ENCODE measurements at regions not wholly inside any gene's neighbourhood (a gene's known extent, or its start where the extent isn't known, plus 50 kb on each side); places are given as distances from the start of the nearest gene placed in this dataset.

DNA sequence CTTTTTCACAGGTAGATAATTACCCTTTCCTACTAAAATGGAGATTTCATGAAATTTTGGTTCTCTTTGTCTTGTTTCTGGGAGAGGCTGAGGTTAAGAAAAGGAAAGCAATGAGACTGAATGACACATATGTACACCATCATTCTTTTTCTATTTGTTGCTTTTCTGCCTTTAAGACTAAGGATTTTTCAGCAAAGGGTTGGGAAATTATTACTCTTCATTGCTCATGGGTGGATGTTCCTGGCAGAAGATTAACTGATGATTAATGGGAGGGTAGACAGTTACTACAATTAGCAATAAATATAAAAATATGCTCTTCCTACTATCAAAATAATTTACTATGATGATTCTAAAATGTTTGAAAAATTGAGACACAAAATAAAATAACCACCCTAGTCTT, 316.5 kb upstream of the USP24 start (continued):
- TF ChIP-seq HDGF (IDR thresholded peaks at IDR 0.05) (no peak), RB1 (IDR thresholded peaks at IDR 0.05; ENCODE audit: borderline replicate concordance) (no peak), NFIC (IDR thresholded peaks at IDR 0.05; ENCODE audit: low read depth, low read length) (no peak), RELA (IDR thresholded peaks at IDR 0.05; ENCODE audit: borderline replicate concordance, partially characterized antibody) (no peak), SUZ12 (IDR thresholded peaks at IDR 0.05; ENCODE audit: unreplicated experiment) (no peak)
- TF ChIP-seq, protein P1, sequence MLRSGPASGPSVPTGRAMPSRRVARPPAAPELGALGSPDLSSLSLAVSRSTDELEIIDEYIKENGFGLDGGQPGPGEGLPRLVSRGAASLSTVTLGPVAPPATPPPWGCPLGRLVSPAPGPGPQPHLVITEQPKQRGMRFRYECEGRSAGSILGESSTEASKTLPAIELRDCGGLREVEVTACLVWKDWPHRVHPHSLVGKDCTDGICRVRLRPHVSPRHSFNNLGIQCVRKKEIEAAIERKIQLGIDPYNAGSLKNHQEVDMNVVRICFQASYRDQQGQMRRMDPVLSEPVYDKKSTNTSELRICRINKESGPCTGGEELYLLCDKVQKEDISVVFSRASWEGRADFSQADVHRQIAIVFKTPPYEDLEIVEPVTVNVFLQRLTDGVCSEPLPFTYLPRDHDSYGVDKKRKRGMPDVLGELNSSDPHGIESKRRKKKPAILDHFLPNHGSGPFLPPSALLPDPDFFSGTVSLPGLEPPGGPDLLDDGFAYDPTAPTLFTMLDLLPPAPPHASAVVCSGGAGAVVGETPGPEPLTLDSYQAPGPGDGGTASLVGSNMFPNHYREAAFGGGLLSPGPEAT (IDR thresholded peaks at IDR 0.05; ENCODE audit: low read depth) = no peak

GRCh38 chr1:55530749-55531478, 315.8 kb upstream of the USP24 start:
- no peak overlapping the region for H3K4me2 ChIP-seq (ENCODE audit: control insufficient read depth, insufficient read depth)
- no peak overlapping the region for H2AFZ ChIP-seq (ENCODE audit: control insufficient read depth, low read depth, low read length)
- FAIRE-seq (no peak), ATAC-seq (no peak), DNase-seq (ENCODE audit: low read depth, low spot score) (no peak)
- H3K36me3 ChIP-seq (ENCODE audit: control insufficient read depth in 2 of 2, insufficient read depth in 2 of 2, low read length in 1 of 2) = no peaks in the 10 kb centered on the region
- no peaks in the 10 kb centered on the region for H3K79me2 ChIP-seq (ENCODE audit: control insufficient read depth, insufficient read depth, low read length)
- intact Hi-C loops (cut with micrococcal nuclease; ENCODE audit: unreplicated experiment) (no loop called here), in situ Hi-C loops (cut with MboI) (no loop called here)
- no peak overlapping the region for H3K4me3 ChIP-seq
- H3K9me3 ChIP-seq (replicated peaks; ENCODE audit: control insufficient read depth, insufficient read depth, low read length) = no peaks in the 10 kb centered on the region
- H4K20me1 ChIP-seq (ENCODE audit: control insufficient read depth, insufficient read depth) = no peaks in the 10 kb centered on the region
- H3K9ac ChIP-seq (ENCODE audit: control insufficient read depth, insufficient read depth, low read length) = no peak overlapping the region
- WGBS (ENCODE audit: insufficient coverage, insufficient replicate concordance, low lambda C conversion rate, missing lambda C conversion rate) = 3% methylated on average over 3 of the region's 3 CpGs
- H3K27me3 ChIP-seq (replicated peaks in 1 of 2; ENCODE audit: control insufficient read depth in 2 of 2, insufficient read depth in 2 of 2, low read length in 1 of 2) = no peaks in the 10 kb centered on the region
- BruUV-seq (replicated peaks) = no TSS peak
- ChIA-PET SMC1A (ENCODE audit: uncharacterized antibody, unreplicated experiment) (no interaction called here), POLR2A (no interaction called here), RAD21 (ENCODE audit: unreplicated experiment) (no interaction called here), CTCF (interaction anchor here (1.2 to 1.5 kb wide), 2 partner anchors 10 to 52 kb away, joined by 3 to 4 read pairs; no protein-coding TSS in a partner anchor)
- no peaks in the 10 kb centered on the region for H3K4me1 ChIP-seq (ENCODE audit: control insufficient read depth, insufficient read depth, low read length)
- H3K27ac ChIP-seq (ENCODE audit: control insufficient read depth, insufficient read depth) = no peak overlapping the region
- TF ChIP-seq CREB1 (IDR thresholded peaks at IDR 0.05; ENCODE audit: low read depth) (no peak), HDGF (IDR thresholded peaks at IDR 0.05) (no peak), E2F8 (IDR thresholded peaks at IDR 0.05; ENCODE audit: low read depth, partially characterized antibody) (no peak), USF2 (IDR thresholded peaks at IDR 0.05; ENCODE audit: borderline replicate concordance, low read depth, low read length) (no peak), SUZ12 (IDR thresholded peaks at IDR 0.05; ENCODE audit: unreplicated experiment) (no peak), ZBED1 (IDR thresholded peaks at IDR 0.05; ENCODE audit: borderline replicate concordance) (no peak)
- TF ChIP-seq, protein P2, sequence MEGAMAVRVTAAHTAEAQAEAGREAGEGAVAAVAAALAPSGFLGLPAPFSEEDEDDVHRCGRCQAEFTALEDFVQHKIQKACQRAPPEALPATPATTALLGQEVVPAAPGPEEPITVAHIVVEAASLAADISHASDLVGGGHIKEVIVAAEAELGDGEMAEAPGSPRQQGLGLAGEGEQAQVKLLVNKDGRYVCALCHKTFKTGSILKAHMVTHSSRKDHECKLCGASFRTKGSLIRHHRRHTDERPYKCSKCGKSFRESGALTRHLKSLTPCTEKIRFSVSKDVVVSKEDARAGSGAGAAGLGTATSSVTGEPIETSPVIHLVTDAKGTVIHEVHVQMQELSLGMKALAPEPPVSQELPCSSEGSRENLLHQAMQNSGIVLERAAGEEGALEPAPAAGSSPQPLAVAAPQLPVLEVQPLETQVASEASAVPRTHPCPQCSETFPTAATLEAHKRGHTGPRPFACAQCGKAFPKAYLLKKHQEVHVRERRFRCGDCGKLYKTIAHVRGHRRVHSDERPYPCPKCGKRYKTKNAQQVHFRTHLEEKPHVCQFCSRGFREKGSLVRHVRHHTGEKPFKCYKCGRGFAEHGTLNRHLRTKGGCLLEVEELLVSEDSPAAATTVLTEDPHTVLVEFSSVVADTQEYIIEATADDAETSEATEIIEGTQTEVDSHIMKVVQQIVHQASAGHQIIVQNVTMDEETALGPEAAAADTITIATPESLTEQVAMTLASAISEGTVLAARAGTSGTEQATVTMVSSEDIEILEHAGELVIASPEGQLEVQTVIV (IDR thresholded peaks at IDR 0.05; ENCODE audit: borderline replicate concordance, partially characterized antibody) = no peak
- TF ChIP-seq, protein P1 (IDR thresholded peaks at IDR 0.05; ENCODE audit: low read depth) = no peak
